HepG2 (cell line): ENCODE measurements at regions not wholly inside any gene's neighbourhood (a gene's known extent, or its start where the extent isn't known, plus 50 kb on each side); places are given as distances from the start of the nearest gene placed in this dataset.

Experiments
- ATAC-seq: fragments of 200-7000 bp; cut with Tn5 transposase; 3 replicates; pipeline ENCODE4 v1.9.1; 2020; ENCODE audit warnings: mild to moderate bottlenecking, moderate library complexity
- BruUV-seq: library from RNA; stranded (reverse); fragments of 400-500 nt; replicated peaks from 2 replicates; lab custom pipeline; 2021; lab: Mats Ljungman, UMichigan
- CTCF ChIA-PET: fragments of 300-600 bp; formaldehyde crosslinking; extraction: SDS; loops from one replicate; lab custom pipeline; 2021; ENCODE audit warnings: low total read pairs, inconsistent platforms, low intra/inter-chr PET ratio; lab: Yijun Ruan, JAX
- POLR2A ChIA-PET: fragments of 350-600 bp; sonication (Branson Sonifier 250); formaldehyde crosslinking; loops from one replicate; lab custom pipeline; 2020; ENCODE audit warnings: antibody characterized with exemption, inconsistent platforms; lab: Yijun Ruan, JAX
- DNase-seq: peaks from one replicate; pipeline ENCODE4 v3.0.0-alpha.2; 2015; ENCODE audit warnings: low spot score
- FAIRE-seq: peaks from 3 replicates; lab custom pipeline; 2011; peaks lifted over from hg19 to GRCh38; lab: Jason Lieb, UNC
- H2AFZ ChIP-seq: one replicate; pipeline ENCODE4 v1.6.1; 2011; ENCODE audit warnings: low read length, inconsistent platforms
- H3K27ac ChIP-seq: fragments of 300-600 bp; 3 replicates; pipeline ENCODE4 v1.8.0; 2011; ENCODE audit warnings: mixed run types, mild to moderate bottlenecking, mixed read lengths, low read length, inconsistent platforms; ENCODE audit not compliant: insufficient read depth; ENCODE audit errors: extremely low read length
- H3K27me3 ChIP-seq, 2 experiments: fragments of 200-600 bp in 1 of 2; 2 replicates in 1 of 2; 3 replicates in 1 of 2; pipeline versions ENCODE4 v1.6.0 to v1.8.0; 2011; ENCODE audit warnings: low read length in 2 of 2, mild to moderate bottlenecking in 2 of 2, moderate library complexity in 2 of 2, inconsistent platforms in 1 of 2; ENCODE audit not compliant: insufficient read depth in 2 of 2, control insufficient read depth in 1 of 2
- H3K36me3 ChIP-seq, 2 experiments: fragments of 200-600 bp in 1 of 2; replicated peaks in 1 of 2; 2 replicates in 1 of 2; 3 replicates in 1 of 2; pipeline versions ENCODE4 v1.5.1 to v1.8.0; 2011; ENCODE audit warnings: low read length in 2 of 2, inconsistent platforms in 1 of 2; ENCODE audit not compliant: insufficient read depth in 2 of 2, control insufficient read depth in 1 of 2
- H3K4me1 ChIP-seq: 2 replicates; pipeline ENCODE4 v1.5.1; 2012; ENCODE audit warnings: low read length, inconsistent platforms; ENCODE audit not compliant: insufficient read depth
- H3K4me2 ChIP-seq: 2 replicates; pipeline ENCODE4 v1.6.0; 2011; ENCODE audit warnings: low read depth, low read length, inconsistent platforms
- H3K4me3 ChIP-seq, 3 experiments: fragments of 200-600 bp in 1 of 3; sonication (generic), shearing (Covaris generic) in 1 of 3; replicated peaks in 1 of 3; 2 replicates each; pipeline ENCODE4 v1.5.1; 2011 to 2016; ENCODE audit warnings: low read length in 3 of 3, inconsistent platforms in 2 of 3, low read depth in 2 of 3, mild to moderate bottlenecking in 2 of 3, control low read depth in 1 of 3, mixed read lengths in 1 of 3; ENCODE audit not compliant: insufficient read depth in 1 of 3
- H3K79me2 ChIP-seq: one replicate; pipeline ENCODE4 v1.6.1; 2011; ENCODE audit warnings: low read length, inconsistent platforms; ENCODE audit not compliant: insufficient read depth
- H3K9ac ChIP-seq: 2 replicates; pipeline ENCODE4 v1.6.0; 2011; ENCODE audit warnings: mild to moderate bottlenecking, low read depth, low read length, inconsistent platforms; ENCODE audit not compliant: insufficient read depth
- H3K9me3 ChIP-seq: 2 replicates; pipeline ENCODE4 v1.5.1; 2012; ENCODE audit warnings: mild to moderate bottlenecking, low read length
- H4K20me1 ChIP-seq: 2 replicates; pipeline ENCODE4 v1.6.0; 2011; ENCODE audit warnings: inconsistent platforms, mild to moderate bottlenecking, low read length, moderate library complexity; ENCODE audit not compliant: insufficient read depth
- FOSL2 ChIP-seq: sonication (generic); formaldehyde crosslinking; IDR thresholded peaks from 2 replicates; pipeline ENCODE4 v1.4.0; 2020; ENCODE audit warnings: missing genetic modification reagents
- HOXA3 ChIP-seq: sonication (generic); formaldehyde crosslinking; IDR thresholded peaks from 2 replicates; pipeline ENCODE4 v1.5.0; 2020; ENCODE audit warnings: missing genetic modification reagents
- HOXA5 ChIP-seq: sonication (generic); formaldehyde crosslinking; IDR thresholded peaks from 2 replicates; pipeline ENCODE4 v1.4.0; 2020; ENCODE audit warnings: missing genetic modification reagents
- MLLT10 ChIP-seq: sonication (generic); formaldehyde crosslinking; IDR thresholded peaks from 2 replicates; pipeline ENCODE4 v1.4.0; 2020; ENCODE audit warnings: missing genetic modification reagents
- NFE2L2 ChIP-seq: fragments of 150-350 bp; IDR thresholded peaks from 2 replicates; pipeline ENCODE4 v1.6.1; 2014; ENCODE audit warnings: low read length
- RXRB ChIP-seq: IDR thresholded peaks from 2 replicates; pipeline ENCODE4 v1.6.1; 2016; ENCODE audit warnings: borderline replicate concordance, missing genetic modification reagents, missing compliant biosample characterization
- SMC3 ChIP-seq: IDR thresholded peaks from 2 replicates; pipeline ENCODE4 v1.6.1; 2011; ENCODE audit warnings: low read length, improper control_type of control experiment
- ZNF746 ChIP-seq: sonication (generic); formaldehyde crosslinking; IDR thresholded peaks from 2 replicates; pipeline ENCODE4 v1.8.0; 2022; ENCODE audit warnings: mild to moderate bottlenecking, missing genetic modification reagents
- whole genome bisulfite sequencing: methylation state at CpG from one replicate; pipeline ENCODE4 v1.1.6; 2017; ENCODE audit warnings: low lambda C conversion rate; 5-methylcytosine and 5-hydroxymethylcytosine counted together
- in situ Hi-C: cut with HindIII; loops from 2 replicates; pipeline ENCODE4 v1.10.0; 2017; ENCODE audit warnings: low pct_unique_long_range_greater_than_20kb; ENCODE audit not compliant: extremely low pct_ligation_motif_present
- intact Hi-C: fragments of 100-400 bp; cut with micrococcal nuclease; formaldehyde crosslinking; loops from one replicate; pipeline ENCODE4 v1.10.0; 2022; ENCODE audit not compliant: unreplicated experiment
- TF ChIP-seq, protein P1 (sequence below): sonication (generic); formaldehyde crosslinking; IDR thresholded peaks from 2 replicates; pipeline ENCODE4 v1.4.0; 2020; ENCODE audit warnings: missing genetic modification reagents

GRCh38 chr3:187986514-187986934, 167.4 kb upstream of the LPP start:
- no peak overlapping the region for H3K4me2 ChIP-seq
- in situ Hi-C loops (no loop called here), intact Hi-C loops (no loop called here)
- H3K4me3 ChIP-seq = no peak overlapping the region
- ChIA-PET CTCF (no interaction called here), POLR2A (interaction anchor here (0.8 to 1.2 kb wide), 2 partner anchors 17 to 236 kb away, joined by 3 to 4 read pairs; no protein-coding TSS in a partner anchor)
- FAIRE-seq (no peak), ATAC-seq (no peak), DNase-seq (no peak)
- peak; percentile 54; the same call in 1 of the 2 replicates for TF ChIP-seq FOSL2 (CRISPR knock-in tag)
- TF ChIP-seq ZNF746 (CRISPR knock-in tag) = no peak
- peak; percentile 22; the same call in 1 of the 2 replicates for TF ChIP-seq NFE2L2
- WGBS = 63% methylated on average over 5 of the region's 5 CpGs
- no peak overlapping the region for H3K27ac ChIP-seq
- H3K27me3 ChIP-seq = no peaks in the 10 kb centered on the region
- H4K20me1 ChIP-seq = no peaks in the 10 kb centered on the region
- H3K9me3 ChIP-seq = no peaks in the 10 kb centered on the region
- peaks cover 77% of the 10 kb centered on the region for H3K4me1 ChIP-seq
- H3K9ac ChIP-seq = no peak overlapping the region
- BruUV-seq = no TSS peak
- H3K79me2 ChIP-seq = no peaks in the 10 kb centered on the region
- no peaks in the 10 kb centered on the region for H3K36me3 ChIP-seq
- H2AFZ ChIP-seq = no peak overlapping the region

- H3K4me2 ChIP-seq = no peak overlapping the region
- WGBS = 91% methylated on average over 3 of the region's 3 CpGs
- no peak overlapping the region for H2AFZ ChIP-seq
Measured at GRCh38 chr3:187987187-187987586, 166.8 kb upstream of the LPP start.

More at GRCh38 chr3:187987187-187987586, 166.8 kb upstream of the LPP start:
- Histone ChIP-seq H3K9me3 (no peaks in the 10 kb centered on the region), H3K36me3 (no peaks in the 10 kb centered on the region), H3K4me3 (no peak overlapping the region), H3K4me1 (peaks cover 80% of the 10 kb centered on the region), H4K20me1 (no peaks in the 10 kb centered on the region), H3K27me3 (no peaks in the 10 kb centered on the region), H3K79me2 (no peaks in the 10 kb centered on the region), H3K27ac (no peak overlapping the region), H3K9ac (no peak overlapping the region)
- no TSS peak for BruUV-seq
- DNase-seq (no peak), FAIRE-seq (no peak), ATAC-seq (no peak)
- ChIA-PET CTCF (no interaction called here), POLR2A (no interaction called here)
- no peak for TF ChIP-seq RXRB (CRISPR knock-in tag)
- TF ChIP-seq SMC3 = no peak
- no peak for TF ChIP-seq HOXA5 (CRISPR knock-in tag)
- TF ChIP-seq HOXA3 (CRISPR knock-in tag) = no peak
- TF ChIP-seq MLLT10 (CRISPR knock-in tag) = no peak
- TF ChIP-seq, protein P1, sequence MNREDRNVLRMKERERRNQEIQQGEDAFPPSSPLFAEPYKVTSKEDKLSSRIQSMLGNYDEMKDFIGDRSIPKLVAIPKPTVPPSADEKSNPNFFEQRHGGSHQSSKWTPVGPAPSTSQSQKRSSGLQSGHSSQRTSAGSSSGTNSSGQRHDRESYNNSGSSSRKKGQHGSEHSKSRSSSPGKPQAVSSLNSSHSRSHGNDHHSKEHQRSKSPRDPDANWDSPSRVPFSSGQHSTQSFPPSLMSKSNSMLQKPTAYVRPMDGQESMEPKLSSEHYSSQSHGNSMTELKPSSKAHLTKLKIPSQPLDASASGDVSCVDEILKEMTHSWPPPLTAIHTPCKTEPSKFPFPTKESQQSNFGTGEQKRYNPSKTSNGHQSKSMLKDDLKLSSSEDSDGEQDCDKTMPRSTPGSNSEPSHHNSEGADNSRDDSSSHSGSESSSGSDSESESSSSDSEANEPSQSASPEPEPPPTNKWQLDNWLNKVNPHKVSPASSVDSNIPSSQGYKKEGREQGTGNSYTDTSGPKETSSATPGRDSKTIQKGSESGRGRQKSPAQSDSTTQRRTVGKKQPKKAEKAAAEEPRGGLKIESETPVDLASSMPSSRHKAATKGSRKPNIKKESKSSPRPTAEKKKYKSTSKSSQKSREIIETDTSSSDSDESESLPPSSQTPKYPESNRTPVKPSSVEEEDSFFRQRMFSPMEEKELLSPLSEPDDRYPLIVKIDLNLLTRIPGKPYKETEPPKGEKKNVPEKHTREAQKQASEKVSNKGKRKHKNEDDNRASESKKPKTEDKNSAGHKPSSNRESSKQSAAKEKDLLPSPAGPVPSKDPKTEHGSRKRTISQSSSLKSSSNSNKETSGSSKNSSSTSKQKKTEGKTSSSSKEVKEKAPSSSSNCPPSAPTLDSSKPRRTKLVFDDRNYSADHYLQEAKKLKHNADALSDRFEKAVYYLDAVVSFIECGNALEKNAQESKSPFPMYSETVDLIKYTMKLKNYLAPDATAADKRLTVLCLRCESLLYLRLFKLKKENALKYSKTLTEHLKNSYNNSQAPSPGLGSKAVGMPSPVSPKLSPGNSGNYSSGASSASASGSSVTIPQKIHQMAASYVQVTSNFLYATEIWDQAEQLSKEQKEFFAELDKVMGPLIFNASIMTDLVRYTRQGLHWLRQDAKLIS (CRISPR knock-in tag) = no peak
- intact Hi-C loops = no loop called here
- in situ Hi-C loops = no loop called here
